AG10803 (cell line): ENCODE measurements at regions not wholly inside any gene's neighbourhood (a gene's known extent, or its start where the extent isn't known, plus 50 kb on each side); places are given as distances from the start of the nearest gene placed in this dataset.

Experiments
- DNase-seq: peaks from one replicate; pipeline ENCODE4 v3.0.0; 2010; ENCODE audit warnings: low read depth
- H3K4me3 ChIP-seq: 2 replicates; pipeline ENCODE4 v1.5.1; 2011; ENCODE audit warnings: mild to moderate bottlenecking, low read length, control low read depth
- TF ChIP-seq, protein P1 (sequence below): conservative IDR thresholded peaks from 2 replicates; pipeline ENCODE4 v1.5.1; 2011; ENCODE audit warnings: mild to moderate bottlenecking, low read length, control low read depth, inconsistent platforms

DNA sequence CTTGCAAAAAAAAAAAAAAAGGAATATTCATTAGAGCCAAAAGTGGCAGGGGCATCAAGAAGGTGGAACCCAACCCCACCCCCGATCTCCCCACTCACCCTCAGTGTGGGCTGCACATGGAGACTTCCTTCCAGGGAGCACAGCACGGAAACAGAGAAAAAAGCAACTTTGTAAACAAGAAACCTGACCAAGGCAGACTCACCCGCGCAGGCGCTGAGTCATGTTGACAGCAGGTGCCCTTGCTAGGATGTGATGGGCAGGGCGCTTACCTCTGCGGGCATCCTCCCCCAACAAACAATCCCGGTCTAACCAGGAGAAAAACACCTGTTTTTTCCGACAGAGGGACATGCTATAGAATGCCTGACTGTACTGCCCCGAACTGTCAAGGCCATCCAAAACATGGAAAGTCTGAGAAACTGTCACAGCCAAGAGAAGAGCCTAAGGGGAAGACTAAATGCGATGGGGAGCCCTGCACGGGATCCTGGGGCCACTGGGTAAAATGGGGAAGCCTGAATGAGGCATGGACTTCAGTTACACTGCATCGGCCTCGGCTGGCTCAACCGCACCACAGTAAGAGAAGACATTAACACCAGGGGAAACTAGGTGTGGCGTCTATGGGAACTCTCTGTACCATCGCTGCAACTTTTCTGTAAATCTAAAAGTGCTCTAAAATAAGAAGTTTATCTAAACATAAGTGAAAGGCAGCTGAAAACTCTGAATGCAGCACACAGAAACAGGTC, 66.7 kb upstream of the GATA2 start:
- TF ChIP-seq, protein P1, sequence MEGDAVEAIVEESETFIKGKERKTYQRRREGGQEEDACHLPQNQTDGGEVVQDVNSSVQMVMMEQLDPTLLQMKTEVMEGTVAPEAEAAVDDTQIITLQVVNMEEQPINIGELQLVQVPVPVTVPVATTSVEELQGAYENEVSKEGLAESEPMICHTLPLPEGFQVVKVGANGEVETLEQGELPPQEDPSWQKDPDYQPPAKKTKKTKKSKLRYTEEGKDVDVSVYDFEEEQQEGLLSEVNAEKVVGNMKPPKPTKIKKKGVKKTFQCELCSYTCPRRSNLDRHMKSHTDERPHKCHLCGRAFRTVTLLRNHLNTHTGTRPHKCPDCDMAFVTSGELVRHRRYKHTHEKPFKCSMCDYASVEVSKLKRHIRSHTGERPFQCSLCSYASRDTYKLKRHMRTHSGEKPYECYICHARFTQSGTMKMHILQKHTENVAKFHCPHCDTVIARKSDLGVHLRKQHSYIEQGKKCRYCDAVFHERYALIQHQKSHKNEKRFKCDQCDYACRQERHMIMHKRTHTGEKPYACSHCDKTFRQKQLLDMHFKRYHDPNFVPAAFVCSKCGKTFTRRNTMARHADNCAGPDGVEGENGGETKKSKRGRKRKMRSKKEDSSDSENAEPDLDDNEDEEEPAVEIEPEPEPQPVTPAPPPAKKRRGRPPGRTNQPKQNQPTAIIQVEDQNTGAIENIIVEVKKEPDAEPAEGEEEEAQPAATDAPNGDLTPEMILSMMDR, result no peak
- DNase-seq, result no peak

GRCh38 chr3:128557531-128558280, 64.7 kb upstream of the GATA2 start:
- TF ChIP-seq, protein P1, result no peak
- no peak for DNase-seq
- H3K4me3 ChIP-seq, result no peak overlapping the region

More for the DNA sequence above, 66.7 kb upstream of the GATA2 start:
- H3K4me3 ChIP-seq, result no peak overlapping the region

DNA sequence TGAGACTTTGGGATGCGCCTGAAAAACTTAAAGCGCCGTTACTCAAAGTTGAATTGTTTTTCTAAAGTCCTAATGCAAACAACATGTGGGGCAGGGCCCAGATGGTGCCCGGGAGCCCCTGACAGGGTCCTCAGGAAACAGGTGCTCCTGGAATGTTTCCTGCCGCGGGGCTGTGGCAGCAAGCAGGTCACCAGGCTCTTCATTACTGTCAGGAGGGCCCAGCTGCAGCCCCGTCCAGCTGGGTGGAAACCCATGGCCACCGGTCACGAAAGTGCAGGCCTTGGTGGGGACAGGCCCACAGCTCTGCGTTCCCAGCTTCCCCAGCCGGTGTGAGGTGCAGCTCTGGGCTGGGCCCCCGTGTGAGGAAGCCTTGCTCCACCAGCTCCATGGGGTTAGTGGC, 63.9 kb upstream of the GATA2 start:
- H3K4me3 ChIP-seq, result no peak overlapping the region
- TF ChIP-seq, protein P1, result no peak
- no peak for DNase-seq

- no peak for DNase-seq
- TF ChIP-seq, protein P1, result no peak
- H3K4me3 ChIP-seq, result no peak overlapping the region
Observed at GRCh38 chr3:128556384-128556783, 63.4 kb upstream of the GATA2 start.

GRCh38 chr3:128555841-128556240, 62.8 kb upstream of the GATA2 start:
- TF ChIP-seq, protein P1, result no peak
- no peak overlapping the region for H3K4me3 ChIP-seq
- no peak for DNase-seq

GRCh38 chr3:128555098-128555825, 62.3 kb upstream of the GATA2 start:
- DNase-seq, result no peak
- H3K4me3 ChIP-seq, result no peak overlapping the region
- TF ChIP-seq, protein P1, result no peak
